HG03108 (cell line): ENCODE measurements at regions not wholly inside any gene's neighbourhood (a gene's known extent, or its start where the extent isn't known, plus 50 kb on each side); places are given as distances from the start of the nearest gene placed in this dataset.
"Not testable (repeated sequence)": the region's sequence is repeated elsewhere in the genome, so short reads cannot be mapped to it uniquely, and the experiment has no call there.

ENCODE experiments used
- ATAC-seq: cut with Tn5 transposase; IDR thresholded peaks from one replicate; pipeline ENCODE4 v1.9.1; 2021; ENCODE audit warnings: moderate library complexity; ENCODE audit not compliant: unreplicated experiment

DNA sequence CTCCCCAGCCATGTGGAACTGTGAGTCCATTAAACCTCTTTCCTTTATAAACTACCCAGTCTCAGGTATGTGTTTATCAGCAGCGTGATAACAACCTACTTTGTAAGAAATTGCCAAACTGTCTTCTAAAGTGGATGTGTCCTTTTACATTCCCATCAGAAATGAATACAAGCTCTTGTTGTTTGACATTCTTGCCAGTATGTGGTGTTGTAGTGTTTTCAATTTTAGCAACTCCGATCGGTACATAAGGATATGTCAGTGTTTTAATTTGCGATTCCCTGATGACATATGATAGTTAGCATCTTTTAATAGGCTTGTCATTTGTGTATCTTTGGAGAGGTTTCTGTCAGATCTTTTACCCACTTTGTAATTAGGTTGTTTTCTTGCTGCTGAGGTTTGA is 1156.3 kb upstream of the CRIM1 start:
- no peak for ATAC-seq

DNA sequence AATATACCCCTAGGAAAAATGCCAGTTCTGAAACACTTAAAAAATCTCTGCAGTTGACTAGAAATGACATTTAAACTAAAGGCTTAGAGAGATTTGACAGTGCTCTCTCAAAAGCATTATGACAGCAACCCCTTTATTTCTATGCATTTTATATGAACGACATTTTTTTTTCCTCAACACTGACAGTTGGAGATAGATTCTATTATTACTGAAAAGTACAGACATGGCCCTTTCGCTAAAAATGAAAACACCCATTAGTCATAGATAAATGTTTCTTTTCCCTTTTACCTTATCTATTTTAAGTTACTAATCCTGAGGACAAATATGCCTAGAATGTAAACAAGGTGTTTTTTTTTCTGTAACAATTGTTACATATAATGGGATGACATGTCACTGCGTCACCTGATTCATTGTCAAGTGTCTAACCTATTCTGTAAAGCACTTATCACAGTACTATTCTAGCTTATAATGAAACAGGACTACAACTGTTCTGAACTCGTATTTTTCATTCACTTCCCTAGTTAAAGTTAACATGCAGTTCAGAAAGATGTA is 1169.6 kb upstream of the CRIM1 start:
- ATAC-seq, result no peak

DNA sequence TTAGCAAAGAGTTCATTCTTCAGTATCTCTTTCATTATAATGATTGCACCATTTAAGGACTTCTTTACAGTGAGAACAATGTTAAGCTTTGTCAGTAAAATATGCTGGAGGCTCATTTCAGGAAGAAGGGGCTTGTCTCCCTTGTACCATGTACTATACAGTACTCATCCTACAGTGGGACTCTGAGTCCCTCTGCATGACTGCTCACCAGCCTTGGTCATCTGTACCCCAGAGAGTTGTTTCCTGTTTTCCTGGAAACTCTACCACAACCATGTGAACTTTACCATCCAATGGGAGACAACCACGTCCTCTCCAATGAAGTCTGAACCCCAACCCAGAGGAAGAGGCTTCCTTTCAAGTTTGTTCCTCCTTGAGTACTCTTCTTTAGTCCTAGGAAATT is 1171.1 kb upstream of the CRIM1 start:
- no peak for ATAC-seq

DNA sequence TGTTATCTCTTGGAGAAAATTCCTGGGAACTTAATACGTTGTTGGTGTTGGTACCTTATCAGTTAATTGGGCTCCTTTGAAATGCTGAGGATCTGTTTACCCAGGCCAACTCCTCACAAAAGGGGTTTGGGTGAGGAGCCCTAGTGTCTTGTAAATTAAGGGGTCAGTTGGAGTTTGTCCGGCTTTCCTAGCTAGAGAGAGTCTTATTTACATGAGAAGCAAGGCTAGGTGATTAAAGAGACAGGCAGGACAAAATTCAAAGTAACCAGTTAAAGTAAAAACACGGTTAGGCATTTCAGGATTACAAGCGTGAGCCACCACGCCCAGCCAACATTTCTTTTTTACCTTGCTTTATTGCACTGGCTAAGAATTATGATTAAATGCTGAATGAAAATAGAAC is 1178.9 kb upstream of the CRIM1 start:
- ATAC-seq, result not testable (repeated sequence)

DNA sequence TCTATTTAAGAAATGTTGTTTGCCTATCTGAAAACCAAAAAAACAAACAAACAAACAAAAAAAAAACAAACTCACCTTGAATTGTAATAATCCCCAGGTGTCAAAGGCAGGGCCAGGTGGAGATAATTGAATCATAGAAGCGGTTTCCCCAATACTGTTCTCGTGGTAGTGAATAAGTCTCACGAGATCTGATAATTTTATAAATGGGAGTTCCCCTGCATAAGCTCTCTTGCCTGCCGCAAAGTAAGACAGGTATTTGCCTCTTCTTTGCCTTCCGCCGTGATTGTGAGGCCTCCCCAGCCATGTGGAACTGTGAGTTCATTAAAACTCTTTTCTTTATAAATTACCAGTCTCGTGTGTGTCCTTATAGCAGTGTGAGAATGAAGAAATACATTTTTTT is 1180.7 kb upstream of the CRIM1 start:
- no peak for ATAC-seq

DNA sequence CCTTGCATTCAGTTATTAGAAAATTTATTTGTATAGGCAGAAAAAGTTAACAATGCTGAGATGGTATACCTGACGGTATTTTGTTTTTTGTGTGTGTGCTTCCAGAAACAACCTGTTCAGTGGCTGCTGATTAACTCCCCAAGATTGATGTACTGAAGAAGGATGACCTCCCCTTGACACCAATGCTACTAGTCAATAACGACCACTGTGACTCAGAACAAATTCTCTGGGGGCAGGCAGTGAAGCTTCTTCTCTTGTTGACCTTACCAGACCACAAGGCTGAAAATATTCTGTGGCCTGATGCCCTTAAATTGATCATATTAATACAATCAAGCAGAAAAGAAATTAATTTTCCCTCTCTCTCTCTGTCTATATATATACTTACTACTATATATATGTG is 1182.9 kb upstream of the CRIM1 start:
- ATAC-seq, result no peak

DNA sequence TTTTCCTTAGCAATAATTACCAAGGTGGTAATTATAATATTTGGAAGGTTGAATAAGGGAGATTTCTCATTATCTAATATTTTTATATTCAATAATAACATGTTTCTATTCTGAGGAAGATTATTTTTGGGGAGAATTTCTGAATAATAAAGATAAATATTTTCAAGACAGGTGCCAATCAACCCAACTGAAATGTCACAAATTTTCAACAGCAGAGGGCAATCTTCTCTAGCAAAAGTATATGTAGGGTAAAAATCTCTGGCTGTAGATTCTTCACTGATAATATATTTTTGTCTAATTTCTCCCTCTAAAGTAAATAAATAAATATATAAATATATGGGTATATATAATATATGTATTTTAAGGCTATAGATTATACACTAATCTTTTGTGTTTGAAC is 1187.2 kb upstream of the CRIM1 start:
- ATAC-seq, result no peak

DNA sequence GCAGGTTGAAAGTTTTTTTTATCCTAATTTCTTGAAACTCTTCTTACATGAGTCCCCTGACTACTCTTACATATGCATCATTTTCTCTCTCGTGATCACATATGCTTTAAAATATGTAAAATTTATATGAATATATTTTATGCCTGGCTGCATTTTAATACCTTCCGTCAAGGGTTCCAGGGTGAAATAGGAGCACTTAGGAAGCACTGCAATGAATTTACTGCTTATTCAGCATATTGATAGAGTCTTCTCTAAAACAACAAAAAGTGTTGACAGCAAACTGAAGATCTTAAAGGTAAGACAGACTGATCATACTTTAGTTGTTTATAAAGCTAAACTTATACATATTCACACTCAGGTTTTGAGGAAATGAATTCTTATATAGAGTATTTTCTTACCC is 1191.6 kb upstream of the CRIM1 start:
- no peak for ATAC-seq

DNA sequence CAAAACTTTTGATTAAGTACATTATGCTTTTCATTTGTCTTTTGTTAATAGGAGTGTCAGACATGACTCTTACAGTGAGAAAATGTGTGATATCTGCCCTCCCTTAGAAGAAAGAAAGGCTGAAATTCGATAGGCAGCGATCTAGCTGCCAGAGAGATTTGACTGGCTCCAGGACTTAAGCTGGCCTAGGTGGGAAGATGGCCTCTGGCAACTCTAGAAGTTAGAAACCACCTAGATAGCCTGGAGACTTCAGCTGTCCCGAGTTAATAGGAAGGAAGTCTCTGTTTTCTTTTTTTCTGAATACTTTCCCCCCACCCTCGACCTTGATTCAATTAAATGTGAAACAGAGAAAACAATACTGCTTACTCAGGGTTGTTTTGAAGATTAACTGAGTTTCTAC is 1194.7 kb upstream of the CRIM1 start:
- no peak for ATAC-seq

DNA sequence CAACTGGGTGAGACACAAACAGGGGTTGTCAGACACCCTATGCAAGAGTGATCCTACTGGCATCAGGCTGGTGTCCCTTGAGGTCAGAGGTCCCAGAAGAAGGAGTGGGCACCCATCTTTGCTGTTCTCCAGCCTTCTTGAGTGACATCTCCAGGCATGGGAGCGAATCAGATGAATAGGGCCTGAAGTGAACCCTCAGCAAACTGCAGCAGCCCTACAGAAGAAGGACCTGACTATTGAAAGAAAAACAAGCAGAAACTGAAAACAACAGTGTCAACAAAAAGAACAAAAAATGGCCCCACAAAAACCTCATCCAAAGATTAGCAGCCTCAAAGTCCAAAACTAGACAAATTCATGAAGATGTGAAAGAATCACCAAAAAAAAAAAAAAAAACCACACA is 1229.7 kb upstream of the CRIM1 start:
- ATAC-seq, result no peak

DNA sequence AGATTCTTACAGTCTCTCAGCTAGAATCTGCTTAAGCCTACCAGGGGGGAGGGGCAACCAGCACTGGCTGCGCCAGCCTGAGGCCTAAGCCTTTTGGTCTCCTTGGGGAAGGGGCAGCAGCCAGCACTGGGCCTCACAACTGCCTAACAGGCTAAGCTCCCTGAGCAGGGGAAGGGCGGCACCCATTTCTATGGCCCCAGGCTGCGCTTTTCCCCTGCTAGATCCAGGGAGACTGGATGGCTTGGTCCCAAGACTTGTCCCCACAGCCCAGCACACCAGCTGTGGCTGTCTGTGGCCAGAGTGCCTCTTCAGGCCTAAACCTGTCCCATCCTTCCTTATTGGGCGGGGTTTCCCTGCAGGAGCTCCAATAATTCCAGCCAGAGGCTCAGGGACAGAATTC is 1230.3 kb upstream of the CRIM1 start:
- no peak for ATAC-seq

DNA sequence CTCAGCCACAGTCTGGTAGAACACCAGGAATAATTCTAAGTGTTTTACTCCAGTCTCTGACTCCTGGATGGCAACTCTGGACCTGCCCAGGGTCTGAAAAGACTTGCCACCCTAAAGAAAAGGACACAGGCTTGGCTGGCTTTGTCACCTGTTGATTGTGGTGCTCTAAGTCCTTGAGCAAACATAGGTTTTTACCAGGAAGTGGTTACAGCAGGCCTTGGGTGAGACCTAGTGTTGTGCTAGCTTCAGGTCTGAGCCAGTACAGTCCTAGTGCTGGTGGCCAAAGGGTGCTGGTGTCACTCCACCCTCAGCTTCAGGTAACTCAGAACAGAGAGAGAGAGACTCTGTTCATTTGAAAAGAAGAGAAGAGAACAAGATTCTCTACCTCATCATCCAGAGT is 1239.4 kb upstream of the CRIM1 start:
- ATAC-seq, result no peak

DNA sequence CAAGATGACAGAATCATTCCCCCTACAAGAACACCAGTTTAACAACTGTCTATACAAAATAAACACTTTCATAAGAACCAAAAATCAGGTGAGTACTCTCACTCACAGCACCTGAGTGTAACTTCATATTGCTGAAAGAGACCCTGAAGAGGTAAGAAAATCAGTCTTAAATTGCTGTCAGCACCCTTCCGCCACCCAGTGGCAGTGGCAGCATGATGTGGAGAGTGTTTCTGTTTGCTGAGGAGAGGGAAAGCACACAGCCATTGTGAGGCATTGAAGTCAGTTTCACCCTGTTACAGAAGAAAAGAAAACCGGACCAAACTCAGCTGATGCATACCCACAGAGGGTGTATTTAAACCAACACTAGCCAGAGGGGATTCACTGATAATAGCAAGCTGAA is 1240.8 kb upstream of the CRIM1 start:
- no peak for ATAC-seq

DNA sequence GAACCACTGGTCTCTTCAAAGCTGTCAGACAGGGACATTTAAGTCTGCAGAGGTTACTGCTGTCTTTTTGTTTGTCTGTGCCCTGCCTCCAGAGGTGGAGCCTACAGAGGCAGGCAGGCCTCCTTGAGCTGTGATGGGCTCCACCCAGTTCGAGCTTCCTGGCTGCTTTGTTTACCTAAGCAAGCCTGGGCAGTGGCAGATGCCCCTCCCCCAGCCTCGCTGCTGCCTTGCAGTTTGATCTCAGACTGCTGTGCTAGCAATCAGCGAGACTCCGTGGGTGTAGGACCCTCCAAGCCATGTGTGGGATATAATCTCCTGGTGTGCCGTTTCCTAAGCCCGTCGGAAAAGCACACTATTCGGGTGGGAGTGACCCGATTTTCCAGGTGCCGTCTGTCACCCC is 1243.2 kb upstream of the CRIM1 start:
- not testable (repeated sequence) for ATAC-seq

DNA sequence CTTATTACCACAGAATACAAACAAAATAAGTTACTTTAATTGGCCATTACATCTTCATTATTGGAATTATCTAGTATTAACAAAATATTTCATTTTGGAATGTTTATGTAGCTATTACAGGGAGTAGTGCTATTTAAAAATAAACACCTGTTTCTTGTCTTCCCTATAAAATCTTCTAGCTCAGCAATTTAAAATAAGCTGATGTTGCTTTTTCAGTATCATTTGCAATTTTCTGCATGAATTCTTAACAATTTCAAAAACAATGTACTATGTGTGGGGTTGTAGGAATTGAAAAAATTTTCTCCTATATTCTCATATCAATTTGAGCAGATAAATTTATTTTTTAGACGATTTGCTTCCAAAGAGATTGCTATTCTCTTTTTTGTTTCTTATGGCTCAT is 1251.3 kb upstream of the CRIM1 start:
- ATAC-seq, result no peak

DNA sequence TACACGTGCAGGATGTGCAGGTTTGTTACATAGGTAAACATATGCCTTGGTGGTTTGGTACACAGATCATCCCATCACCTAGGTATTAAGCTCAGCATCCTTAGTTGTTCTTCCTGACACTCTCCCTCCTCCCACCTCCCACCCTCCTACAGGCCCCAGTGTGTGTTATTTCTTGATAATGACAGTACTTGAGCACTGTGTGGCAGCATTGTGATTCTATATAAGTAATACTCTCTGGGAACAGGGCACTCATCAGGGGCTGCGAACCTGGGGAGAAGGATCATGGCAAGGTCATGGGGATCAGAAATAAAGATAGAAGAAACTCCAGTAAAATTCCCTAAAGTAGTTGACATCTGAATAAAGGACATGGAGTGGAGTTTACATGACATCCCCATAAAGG is 1256.2 kb upstream of the CRIM1 start:
- no peak for ATAC-seq

DNA sequence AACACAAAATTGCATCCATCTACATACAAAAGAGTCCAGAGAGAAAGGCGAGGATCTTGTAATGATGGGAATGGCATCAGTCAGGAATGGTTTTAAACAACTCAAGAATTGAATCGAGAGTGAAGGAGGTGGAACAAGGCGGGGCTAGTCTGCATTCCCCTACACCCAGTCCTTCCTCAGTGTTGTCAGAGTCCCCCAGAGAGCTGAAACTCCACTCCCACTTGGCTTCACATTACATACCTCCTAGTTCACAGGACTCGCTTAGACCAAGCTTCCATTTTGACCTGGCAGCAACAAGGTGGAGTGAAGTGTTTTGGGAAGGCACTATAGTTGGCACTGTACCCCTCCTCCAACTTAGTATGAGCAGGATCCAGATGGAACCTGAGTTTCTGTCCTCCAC is 1273.5 kb upstream of the CRIM1 start:
- ATAC-seq, result no peak

DNA sequence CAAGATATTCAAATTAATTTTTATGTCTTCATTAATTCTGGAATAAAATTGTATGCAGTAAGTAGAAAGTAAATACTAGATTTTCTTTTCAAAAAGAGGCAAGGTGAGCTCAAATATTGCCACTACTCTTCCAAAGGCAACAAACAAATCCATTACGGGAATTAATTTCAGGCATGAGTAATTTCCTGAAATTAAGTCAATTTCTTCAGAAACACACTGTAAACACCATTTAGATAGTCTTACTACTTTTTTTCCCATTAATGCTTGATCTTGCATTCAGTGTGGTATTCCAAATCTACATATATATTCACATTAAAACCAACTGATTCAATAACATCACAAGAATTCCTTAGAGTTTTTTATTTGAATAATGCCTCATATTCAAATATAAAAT is 1274.0 kb upstream of the CRIM1 start:
- no peak for ATAC-seq

DNA sequence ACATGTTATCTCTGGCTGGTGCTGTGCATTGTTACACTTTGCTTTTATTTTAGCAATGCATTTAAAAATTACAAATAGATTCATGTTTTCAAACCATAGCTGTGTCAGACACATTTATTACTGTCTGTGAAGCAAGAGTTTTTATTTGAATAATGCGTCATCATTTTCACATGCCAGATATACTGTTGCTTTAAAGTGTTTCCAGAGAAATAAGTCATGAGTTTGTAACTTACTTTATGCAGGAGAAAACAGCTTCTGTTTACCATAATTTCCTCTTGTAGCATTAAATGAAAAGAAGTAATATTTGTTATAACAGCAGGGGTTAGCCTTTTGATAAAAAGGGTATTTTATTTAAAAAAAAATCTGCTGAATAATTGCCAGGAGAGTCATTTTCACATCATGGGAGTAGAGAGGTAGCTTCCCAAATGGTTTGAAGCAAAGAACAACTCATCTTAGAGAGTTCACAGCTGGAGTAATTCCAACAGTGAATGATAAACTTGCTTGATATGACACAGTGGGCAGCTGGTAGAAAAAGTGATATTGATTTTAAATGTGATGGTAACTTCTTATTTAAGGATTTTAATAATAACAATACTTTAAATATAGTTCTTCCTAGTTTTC is 1274.5 kb upstream of the CRIM1 start:
- no peak for ATAC-seq

DNA sequence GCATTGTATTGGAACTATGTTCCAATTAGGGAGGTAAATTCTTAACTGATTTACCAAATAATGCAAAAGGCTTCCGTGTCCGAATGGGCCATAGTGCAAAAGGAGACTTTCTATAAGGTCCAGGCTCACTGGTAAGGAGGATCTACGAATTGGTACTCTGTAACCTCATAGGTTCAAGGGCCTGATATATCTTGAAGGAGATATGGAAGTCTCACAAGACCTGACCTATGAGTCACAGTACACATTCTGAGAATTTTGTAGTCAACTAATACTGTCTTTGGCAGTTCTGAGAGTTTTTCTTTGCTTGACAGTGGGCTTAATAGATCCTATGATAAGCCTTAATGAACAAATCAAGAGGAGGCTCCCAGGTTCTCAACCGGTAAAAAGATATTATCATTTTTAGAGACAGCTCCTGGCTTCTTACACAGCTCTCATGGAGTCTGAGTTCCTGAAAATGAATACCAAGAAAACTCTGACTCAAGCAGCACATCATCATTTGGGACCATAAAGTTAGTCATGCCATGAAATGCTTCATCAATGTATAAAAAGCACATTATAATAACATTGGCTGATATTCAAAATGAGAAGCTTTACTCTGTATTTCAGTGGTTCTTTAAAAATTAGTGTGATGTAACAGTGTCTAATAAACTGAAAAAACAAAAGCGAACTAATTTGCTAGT is 1275.2 kb upstream of the CRIM1 start:
- no peak for ATAC-seq

DNA sequence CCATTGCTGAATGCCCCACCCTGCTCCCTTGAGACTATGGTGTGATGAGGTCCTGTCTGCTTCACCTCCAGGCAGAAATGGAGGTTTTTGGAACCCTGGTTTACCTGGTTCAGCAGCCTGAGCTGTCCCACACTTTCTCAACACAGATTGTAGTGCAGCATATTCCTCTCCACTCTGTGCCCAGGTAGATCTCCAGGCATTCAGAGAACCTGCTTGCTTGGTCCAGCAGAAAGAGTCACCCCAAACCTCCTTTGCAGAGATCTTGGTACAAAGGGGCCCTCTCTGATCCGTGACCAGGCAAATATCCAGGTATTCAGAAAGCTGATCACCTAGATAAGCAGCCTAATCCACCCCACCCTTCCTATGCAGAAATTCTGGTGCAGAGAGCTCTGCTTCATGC is 1288.2 kb upstream of the CRIM1 start:
- ATAC-seq, result no peak

DNA sequence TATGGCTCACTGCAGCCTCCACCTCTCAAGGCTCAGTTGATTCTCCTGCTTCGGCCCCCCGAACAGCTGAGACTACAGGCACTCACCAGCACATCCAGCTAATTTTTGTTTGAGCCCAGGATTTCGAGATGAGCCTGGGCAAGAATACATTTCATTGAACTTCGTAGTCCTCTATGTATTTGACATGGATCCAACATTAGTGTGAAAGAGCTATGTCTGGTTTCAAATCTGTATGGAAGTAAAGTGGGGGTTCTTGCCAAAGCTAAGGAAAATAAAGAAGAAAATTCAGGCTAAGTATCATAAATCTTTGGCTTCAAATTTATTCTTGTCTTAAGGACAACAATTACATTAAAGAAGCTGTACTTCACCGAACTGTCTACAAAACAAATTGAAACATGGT is 1291.7 kb upstream of the CRIM1 start:
- no peak for ATAC-seq

DNA sequence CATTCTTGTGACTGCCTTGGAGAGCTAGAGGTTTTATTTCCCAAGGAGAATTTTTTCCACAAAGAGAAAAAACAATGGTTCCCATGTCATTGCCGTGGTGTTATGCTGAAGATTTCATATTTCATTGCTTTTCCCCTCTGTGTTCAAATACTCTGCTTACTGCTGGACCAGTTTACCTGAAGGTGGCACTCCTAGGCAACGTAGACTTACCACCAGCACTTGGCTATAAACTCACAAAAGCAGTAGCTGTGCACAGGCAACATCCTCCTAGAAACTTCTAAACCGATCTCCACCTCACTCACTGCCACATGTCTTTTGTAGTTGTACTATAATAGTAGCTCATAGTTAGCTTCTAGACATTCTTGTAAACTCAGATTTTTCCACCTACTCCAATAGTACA is 1319.7 kb upstream of the CRIM1 start:
- no peak for ATAC-seq
